Vagina (tissue), 2 donors: ENCODE measurements at regions not wholly inside any gene's neighbourhood (a gene's known extent, or its start where the extent isn't known, plus 50 kb on each side); places are given as distances from the start of the nearest gene placed in this dataset.

Source experiments
- CTCF ChIP-seq, 3 experiments: fragments of 450-650 bp in 2 of 3; fragments of 200-600 bp in 1 of 3; sonication (generic) in 1 of 3; IDR thresholded peaks; one replicate each; pipeline ENCODE4 v1.5.1; 2017 to 2019; ENCODE audit warnings: antibody characterized with exemption in 3 of 3, mild to moderate bottlenecking in 2 of 3, moderate library complexity in 2 of 3
- POLR2A ChIP-seq, 2 donors: fragments of 450-650 bp; IDR thresholded peaks; one replicate each; pipeline ENCODE4 v1.6.1; 2017; ENCODE audit warnings: antibody characterized with exemption in 2 of 2, mild to moderate bottlenecking in 2 of 2, moderate library complexity in 2 of 2
- POLR2AphosphoS5 ChIP-seq, 2 donors: sonication (generic); formaldehyde crosslinking; IDR thresholded peaks; one replicate each; pipeline ENCODE4 v1.9.0; 2017; ENCODE audit warnings: antibody characterized with exemption in 2 of 2, mild to moderate bottlenecking in 2 of 2, low read depth in 1 of 2; ENCODE audit not compliant: insufficient read depth in 1 of 2

- TF ChIP-seq POLR2AphosphoS5 (IDR thresholded peaks at IDR 0.05; ENCODE audit: insufficient read depth in 1 of 2, low read depth in 1 of 2) (peak in 1 of 2 donors; percentile 7), CTCF (IDR thresholded peaks at IDR 0.05) (no peak), POLR2A (IDR thresholded peaks at IDR 0.05) (no peak)
Measured at GRCh38 chr1:234720709-234721441, 110.9 kb upstream of the IRF2BP2 start.
